Left kidney (tissue), 1 donor: ENCODE measurements at regions not wholly inside any gene's neighbourhood (a gene's known extent, or its start where the extent isn't known, plus 50 kb on each side); places are given as distances from the start of the nearest gene placed in this dataset.

Source experiments
- DNase-seq: peaks from one replicate; pipeline ENCODE4 v3.0.0-alpha.2; 2013

DNA sequence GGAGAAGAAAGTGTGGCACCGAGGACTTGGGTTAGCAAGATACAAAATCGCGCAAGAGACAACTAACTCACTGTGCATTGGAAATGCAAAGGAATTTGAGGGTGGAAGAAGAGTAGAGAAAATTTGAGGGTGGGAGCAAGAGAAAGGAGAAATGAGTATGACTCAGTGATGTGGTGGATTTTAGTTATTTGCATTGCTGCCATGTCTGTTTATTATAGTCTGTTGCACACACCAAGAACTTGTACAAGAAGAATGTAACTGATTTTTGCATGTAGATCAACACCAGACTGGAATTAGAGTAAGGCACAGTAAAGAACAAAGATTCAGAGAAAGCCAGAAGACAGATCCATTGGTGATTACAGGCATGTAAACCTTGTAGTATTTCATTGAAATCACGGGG lies 71.6 kb upstream of the SMIM36 start:
- no peak for DNase-seq

DNA sequence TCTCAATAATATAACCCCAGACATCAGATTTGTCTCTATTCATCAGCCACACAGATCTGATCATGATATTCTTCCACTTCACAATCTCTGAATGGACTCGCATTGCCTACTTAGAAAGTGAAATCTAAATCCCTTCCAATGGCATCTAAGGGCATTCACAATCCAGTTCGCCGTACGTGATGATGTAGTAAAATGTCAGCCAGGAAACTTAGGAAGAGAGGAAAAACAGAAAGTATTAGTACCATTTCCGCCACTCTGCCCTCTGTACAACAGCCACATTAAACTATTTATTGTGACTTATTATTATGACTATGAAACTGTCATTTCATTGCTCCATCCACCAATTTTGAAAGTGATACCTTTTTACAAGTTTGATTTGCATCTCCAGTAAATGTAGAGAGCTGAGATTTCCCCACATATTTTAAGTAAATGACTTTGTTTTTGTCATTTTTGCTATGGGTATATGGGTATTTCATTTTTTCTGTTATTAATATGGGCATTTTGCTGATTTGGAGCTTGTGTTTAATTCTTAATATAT lies 69.4 kb upstream of the SMIM36 start:
- DNase-seq = no peak

DNA sequence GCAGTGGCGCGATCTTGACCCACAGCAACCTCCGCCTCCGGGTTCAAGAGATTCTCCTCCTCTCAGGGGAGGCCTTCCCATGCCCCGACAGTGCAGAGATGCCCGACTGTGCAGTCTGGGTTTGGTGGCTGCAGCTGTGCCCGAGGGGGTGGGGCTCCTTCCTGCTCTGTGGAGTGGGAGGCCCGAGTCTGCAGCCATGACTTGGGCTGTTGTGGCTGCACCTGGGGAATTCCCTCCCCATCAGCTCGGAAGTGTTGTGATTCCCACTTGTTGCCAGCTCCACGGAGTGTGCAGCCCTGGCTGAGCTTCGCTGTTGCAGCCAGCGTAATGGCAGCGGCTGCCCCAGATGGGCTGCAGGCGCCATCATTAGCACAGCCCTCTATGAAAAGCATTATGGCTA lies 66.4 kb upstream of the SMIM36 start:
- no peak for DNase-seq

DNA sequence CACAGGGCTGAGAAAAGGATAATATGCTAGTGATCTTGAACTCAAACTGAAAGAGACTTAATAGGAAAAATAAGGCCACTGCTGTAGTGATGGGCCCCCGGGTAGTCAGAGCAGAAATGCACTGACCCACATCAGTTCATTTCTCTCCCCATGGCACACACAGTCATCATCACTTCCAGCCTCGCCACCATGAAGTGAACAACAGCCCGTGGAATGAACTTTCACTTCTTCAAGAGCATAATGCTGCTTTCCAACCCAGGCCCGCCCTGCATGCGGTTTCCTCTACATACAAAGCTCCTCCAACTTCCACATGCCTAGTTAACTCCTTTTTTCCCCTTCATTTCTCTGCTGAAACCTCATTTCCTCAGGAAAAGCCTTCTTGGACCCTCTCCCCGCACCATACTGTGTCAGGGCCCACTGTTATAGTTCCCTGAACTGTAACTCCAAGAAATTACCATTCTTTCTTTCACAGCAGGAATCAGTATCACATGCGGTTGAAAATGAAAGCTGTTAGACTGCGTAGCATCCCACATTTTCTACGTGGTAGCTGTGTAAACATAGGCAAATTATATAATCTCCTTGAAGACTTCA lies 65.8 kb upstream of the SMIM36 start:
- no peak for DNase-seq

DNA sequence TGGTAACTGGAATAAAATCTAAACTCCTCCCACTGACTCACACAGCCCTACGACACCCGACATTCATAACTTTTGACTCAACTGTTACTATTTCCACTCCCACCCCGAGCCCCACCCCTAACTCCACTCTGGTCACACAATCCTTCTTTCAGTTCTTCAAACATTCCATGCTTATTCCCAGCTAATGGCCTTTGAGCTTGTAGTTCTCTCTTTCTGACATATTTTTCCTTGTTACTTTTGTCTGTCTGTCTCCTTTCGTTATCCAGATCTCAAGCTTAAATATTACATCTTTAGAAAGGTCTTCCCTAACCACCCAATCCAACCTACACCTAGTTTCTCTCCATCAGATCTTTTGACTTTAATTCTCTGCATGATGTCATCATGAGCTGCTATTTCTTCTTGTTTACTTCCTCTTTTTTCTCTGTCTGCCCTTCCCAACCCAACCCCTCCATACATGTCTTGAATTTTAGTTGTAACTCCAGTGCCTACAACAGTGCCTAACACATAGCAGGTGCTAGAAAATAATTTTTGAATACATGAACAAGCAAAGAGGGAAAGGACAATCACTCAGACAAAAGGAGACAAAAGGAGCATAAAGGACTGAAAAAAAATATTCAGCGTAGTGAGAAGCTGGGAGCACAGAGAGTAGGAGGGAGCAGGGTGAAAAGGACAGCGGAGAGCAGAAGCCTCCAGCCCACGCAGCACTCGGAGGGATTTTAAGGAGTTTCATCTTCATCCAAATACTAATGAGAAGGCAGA lies 65.2 kb upstream of the SMIM36 start:
- no peak for DNase-seq

DNA sequence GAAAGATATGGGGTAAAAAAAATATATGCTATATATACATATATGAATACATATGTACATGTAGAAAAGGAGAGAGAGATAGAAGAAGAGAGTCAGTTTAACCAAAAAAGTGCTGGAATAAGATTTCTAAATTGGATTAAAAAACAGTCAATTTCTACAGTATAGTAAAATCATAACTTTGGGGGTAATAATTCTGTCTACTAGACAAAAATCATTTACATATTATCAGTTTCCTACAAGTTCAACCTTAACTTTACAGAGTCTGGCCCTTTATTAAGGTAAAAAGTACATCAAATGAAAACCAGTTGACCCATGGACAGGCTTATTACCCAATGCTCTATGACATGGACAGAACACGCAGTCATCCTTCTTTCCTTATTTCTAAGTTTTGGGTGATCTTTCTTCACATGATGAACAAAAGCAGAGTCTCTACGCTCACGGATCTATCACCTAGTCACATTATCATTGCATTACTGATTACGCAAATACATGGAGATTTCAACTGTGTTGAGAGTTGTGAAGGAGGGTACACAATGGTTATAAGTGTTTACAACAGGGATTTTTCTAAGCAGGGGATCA lies 63.9 kb upstream of the SMIM36 start:
- DNase-seq = no peak

DNA sequence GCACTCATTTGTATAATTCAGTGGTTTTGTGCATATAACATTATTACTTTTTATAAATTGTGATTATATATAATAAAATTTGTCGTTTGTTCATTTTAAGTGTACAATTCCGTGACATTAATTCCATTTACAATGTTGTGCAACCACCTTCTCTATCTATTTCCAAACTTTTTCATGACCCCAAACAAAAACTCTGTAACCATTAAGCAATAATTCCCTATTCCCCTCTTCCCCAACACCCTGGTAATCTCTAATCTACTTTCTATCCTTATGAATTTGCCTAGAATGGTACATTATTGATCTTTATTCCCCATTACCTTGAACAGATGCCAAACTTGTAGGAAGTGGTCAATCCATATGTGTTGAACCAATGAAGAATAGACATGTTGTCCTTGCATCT lies 61.3 kb upstream of the SMIM36 start:
- DNase-seq = no peak

DNA sequence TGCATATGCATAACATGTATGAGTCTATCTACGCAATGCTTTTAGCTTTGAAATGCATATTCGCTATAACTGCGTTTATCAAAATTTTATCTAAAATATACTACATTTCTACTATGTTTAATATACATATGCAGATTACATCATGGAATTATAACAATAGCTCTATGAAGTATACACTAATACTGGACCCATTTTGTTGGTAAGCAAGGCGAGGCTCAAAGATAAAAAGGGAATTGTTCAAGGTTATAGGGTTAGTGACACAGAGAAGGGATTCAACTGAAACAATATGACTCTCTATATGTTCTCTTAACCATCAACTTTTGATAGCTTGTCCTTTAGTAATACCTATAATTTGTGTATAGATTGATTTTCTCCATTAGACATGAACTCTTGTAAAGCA lies 60.9 kb upstream of the SMIM36 start:
- no peak for DNase-seq

DNA sequence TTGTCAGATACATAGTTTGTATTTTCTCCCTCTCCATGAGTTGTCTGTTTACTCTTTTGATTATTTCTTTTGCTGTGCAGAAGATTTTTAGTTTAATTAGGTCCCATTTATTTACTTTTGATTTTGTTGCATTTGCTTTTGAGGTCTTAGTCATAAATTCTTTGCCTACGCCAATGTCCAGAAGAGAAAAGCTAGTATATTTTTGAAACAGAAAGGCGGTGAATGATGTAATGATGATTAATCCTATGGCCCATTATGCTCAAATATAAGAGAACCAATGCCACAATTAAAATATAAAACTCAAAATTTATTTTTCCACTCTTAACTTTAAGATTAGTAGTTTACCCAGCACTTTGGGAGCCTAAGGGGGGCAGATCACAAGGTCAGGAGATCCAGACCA lies 59.8 kb upstream of the SMIM36 start:
- no peak for DNase-seq

DNA sequence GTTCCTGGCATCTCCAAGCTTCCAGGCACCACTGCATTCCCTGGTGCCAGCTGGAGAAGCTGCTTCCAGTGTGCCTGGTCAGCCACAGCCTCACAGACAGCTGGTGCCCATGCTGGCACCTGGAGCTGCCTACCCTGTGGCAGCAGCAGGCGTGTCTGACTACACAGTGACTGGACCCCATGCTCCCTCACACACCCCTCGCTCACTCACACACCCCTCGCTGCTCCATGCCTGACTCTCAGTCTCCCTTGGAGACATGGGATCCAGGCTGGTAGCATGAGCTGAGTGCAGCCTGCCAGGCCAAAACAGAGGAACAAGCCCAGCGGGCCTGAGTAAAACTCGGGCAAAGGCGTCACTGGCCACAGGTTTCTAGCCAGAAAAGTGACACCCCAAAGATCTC lies 59.1 kb upstream of the SMIM36 start:
- no peak for DNase-seq

DNA sequence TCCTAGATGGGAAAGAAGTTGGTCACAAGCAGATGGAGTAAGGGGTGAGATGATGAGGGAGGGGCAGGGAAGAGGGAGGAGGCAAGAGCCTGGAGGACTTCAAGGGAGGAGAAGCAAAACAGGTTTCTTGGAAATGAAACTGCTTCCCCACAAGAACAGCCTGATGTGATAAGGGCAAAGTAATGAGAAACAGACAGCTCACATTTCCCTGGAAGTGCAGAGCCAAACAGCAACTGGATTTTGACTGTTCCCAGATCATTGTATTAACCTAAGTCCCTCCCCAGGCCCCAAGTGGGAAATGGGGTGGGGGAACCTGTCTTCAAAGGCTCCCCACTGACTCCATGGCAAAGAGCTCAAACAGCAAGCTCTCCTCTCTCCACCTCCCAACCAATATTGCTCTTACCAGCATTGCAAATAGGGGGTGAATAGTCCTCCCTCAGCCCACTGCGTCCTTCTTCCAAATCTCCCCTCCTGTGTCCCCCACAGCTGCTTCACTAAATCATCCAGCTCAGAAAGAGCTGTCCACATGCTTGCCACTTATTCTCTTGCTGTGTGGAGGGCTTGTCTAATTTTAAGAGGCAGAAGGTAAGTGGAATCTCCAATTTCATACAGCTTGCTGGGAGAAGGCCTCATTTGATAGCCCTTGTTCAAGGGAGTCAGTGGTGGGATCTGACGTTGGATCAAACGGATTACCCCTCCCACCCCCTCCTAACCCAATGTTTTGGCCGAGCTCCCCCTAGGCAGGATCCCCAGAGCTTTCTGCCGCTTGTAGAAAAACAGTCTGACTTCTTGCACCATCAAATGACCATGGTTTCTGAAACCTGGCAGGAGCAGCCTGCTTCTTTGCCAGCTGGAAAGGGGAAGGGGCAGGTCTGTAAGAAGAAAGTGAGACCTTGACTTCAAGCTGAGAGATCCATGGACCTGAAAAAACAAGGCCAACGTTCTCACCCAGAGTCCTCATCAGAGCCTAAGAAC lies 56.3 kb upstream of the SMIM36 start:
- DNase-seq = peak; percentile 67

DNA sequence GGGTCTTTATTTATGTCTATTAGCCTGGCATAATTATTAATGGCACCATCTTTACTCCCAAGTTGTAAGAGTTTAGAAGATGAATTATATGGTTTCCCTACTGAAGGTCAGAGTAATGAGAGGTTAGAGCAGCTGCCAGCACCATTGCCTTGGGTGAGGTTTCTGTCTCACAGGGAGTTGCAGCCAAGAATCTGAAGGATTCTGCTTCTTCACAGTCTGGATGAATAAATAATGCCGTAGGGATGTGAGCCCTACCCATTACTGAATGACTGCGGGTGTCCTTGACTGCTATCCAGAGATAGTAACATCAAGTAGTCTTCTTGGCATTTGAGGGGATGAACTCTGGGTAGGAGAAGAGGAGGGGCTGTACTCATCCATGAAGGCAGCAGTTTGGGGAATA lies 52.8 kb upstream of the SMIM36 start:
- no peak for DNase-seq

DNA sequence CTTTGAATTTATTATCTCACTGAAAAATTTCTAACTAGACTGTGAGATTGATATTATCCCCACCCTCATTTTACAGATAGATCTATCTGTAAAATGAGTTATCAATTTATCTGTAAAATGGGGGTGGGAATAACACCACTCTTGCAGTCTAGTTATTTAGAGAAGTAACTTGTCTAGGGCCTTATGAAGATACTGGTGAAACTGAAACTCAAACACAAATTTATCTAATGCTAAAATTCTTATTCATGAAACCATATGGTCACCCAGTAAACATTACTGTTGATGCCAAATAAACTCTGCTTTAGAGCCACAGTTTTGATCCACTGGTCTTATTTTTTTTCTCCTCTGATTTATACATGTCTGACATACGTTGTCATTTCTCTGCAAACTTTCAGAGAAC lies 52.1 kb upstream of the SMIM36 start:
- no peak for DNase-seq

DNA sequence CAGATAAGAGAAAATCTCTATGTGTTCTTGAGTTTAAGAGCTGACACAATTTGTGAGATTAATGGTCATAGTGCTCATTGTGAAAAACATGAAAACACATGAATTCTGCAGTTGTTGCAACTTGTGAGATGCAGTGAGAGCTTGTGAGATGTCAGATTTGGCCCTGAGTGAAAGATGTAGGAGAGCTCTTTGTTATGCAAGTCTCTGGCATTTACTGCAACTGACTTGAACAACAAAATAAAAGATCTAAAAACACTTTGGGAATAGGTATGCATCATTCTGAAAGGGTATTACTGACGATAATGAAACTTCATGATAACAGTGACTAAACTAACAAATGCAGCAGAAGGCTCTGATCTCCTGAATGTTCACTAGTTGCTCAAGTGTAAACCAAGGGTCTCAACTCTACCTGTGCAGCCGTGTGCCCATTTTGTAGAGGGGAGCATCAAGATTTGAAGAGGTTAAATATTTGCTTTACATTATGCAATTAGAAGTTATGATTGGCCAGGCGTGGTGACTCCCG lies 50.8 kb upstream of the SMIM36 start:
- DNase-seq = no peak

DNA sequence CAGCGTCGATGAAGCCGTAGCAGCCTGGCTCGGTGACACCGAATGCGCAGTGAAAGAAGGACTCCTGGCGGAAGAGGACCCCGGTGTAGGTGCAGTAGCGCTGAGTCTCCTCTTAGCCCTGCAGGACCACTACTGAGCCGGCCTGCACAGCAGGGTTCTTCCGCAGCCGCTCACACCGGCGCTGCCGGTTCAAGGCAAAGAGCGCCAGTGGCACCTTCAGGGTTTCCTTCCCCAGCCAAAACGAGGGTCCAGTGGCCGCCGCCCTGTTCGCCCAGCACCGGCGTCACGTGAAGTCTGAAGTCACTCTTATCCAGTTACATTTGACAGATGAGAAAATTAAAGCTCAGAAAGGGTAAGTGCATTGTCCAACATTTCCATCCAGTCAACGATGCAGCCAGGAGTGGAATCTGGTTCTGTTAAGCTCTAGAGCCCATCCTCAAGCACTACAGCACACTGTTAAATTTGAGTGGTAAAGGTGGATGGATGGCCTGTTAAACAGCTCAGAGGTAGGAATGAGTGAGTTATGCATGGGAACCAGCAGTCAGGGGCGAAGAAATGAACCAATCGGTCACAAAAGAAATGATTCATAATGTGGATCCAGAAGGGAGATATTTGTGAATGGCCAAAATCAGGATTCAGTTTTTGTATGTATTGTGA lies 50.2 kb upstream of the SMIM36 start:
- no peak for DNase-seq
